Suprapubic skin (tissue), 4 donors: ENCODE measurements at regions not wholly inside any gene's neighbourhood (a gene's known extent, or its start where the extent isn't known, plus 50 kb on each side); places are given as distances from the start of the nearest gene placed in this dataset.

Source experiments
- DNase-seq, 2 donors: peaks; one replicate each; pipeline ENCODE4 v3.0.0-alpha.2; 2019; ENCODE audit warnings: low spot score in 2 of 2
- H3K27ac ChIP-seq: fragments of 200-600 bp; sonication (generic); one replicate; pipeline ENCODE4 v1.5.1; 2019
- H3K27me3 ChIP-seq: fragments of 200-600 bp; sonication (generic); one replicate; pipeline ENCODE4 v1.5.1; 2019
- H3K36me3 ChIP-seq: fragments of 200-600 bp; sonication (generic); one replicate; pipeline ENCODE4 v1.5.1; 2019
- H3K4me1 ChIP-seq: fragments of 200-600 bp; sonication (generic); one replicate; pipeline ENCODE4 v1.5.1; 2019
- H3K4me3 ChIP-seq: fragments of 200-600 bp; sonication (generic); one replicate; pipeline ENCODE4 v1.5.1; 2019; ENCODE audit warnings: mild to moderate bottlenecking
- H3K9me3 ChIP-seq: fragments of 200-600 bp; sonication (generic); one replicate; pipeline ENCODE4 v1.5.1; 2019
- CTCF ChIP-seq, 2 donors: fragments of 200-600 bp in 1 of 2; fragments of 450-650 bp in 1 of 2; sonication (generic) in 1 of 2; IDR thresholded peaks; one replicate each; pipeline ENCODE4 v1.5.1; 2016 to 2019; ENCODE audit warnings: antibody characterized with exemption in 2 of 2, mild to moderate bottlenecking in 1 of 2, moderate library complexity in 1 of 2
- EP300 ChIP-seq: sonication (generic); formaldehyde crosslinking; IDR thresholded peaks from one replicate; pipeline ENCODE4 v1.6.1; 2017; ENCODE audit warnings: antibody characterized with exemption
- POLR2A ChIP-seq, 2 donors: fragments of 450-650 bp; IDR thresholded peaks; one replicate each; pipeline ENCODE4 v1.6.1; 2017; ENCODE audit warnings: antibody characterized with exemption in 2 of 2, mild to moderate bottlenecking in 2 of 2, moderate library complexity in 2 of 2
- POLR2AphosphoS5 ChIP-seq, 3 donors: sonication (generic); formaldehyde crosslinking; IDR thresholded peaks; one replicate each; pipeline ENCODE4 v1.6.1; 2017; ENCODE audit warnings: antibody characterized with exemption in 3 of 3
- WGBS: methylation state at CpG from one replicate; pipeline ENCODE4 v1.1.5; 2018; 5-methylcytosine and 5-hydroxymethylcytosine counted together

DNA sequence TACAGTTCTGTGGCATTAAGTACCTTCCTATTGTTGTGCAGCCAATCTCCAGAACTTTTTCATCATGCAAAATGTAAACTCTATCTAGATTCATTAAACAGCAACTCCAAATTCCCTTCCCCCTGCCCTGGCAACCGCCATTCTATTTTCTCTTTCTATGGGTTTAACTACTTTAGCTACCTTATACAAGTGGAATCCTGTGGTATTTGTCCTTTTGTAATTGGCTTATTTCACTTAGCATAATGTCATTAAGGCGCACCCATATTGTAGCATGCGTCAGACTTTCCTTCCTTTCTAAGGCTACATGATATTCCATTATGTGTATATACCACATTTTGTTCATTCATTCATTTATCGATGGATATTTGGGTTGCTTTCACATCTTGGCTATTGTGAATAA lies 142.4 kb downstream of the CAAP1 start:
- no peak for TF ChIP-seq POLR2A (IDR thresholded peaks at IDR 0.05)
- no peak for TF ChIP-seq POLR2AphosphoS5 (IDR thresholded peaks at IDR 0.05)
- TF ChIP-seq EP300: no peak
- no peak for TF ChIP-seq CTCF (IDR thresholded peaks at IDR 0.05)
- Histone ChIP-seq H3K27ac (no peak overlapping the region), H3K4me1 (no peaks in the 10 kb centered on the region), H3K36me3 (no peaks in the 10 kb centered on the region), H3K27me3 (no peaks in the 10 kb centered on the region), H3K4me3 (no peak overlapping the region), H3K9me3 (no peaks in the 10 kb centered on the region)
- DNase-seq: no peak
- 94% methylated on average over 4 of the region's 4 CpGs for WGBS

GRCh38 chr9:26748449-26749058 lies 144.0 kb downstream of the CAAP1 start:
- Histone ChIP-seq H3K4me1 (no peaks in the 10 kb centered on the region), H3K27me3 (no peaks in the 10 kb centered on the region), H3K9me3 (no peaks in the 10 kb centered on the region), H3K4me3 (no peak overlapping the region), H3K36me3 (no peaks in the 10 kb centered on the region), H3K27ac (no peak overlapping the region)
- WGBS: 65% methylated on average over 4 of the region's 4 CpGs
- DNase-seq: no peak
- no peak for TF ChIP-seq POLR2AphosphoS5 (IDR thresholded peaks at IDR 0.05)
- no peak for TF ChIP-seq CTCF (IDR thresholded peaks at IDR 0.05)
- TF ChIP-seq EP300: no peak
- no peak for TF ChIP-seq POLR2A (IDR thresholded peaks at IDR 0.05)

DNA sequence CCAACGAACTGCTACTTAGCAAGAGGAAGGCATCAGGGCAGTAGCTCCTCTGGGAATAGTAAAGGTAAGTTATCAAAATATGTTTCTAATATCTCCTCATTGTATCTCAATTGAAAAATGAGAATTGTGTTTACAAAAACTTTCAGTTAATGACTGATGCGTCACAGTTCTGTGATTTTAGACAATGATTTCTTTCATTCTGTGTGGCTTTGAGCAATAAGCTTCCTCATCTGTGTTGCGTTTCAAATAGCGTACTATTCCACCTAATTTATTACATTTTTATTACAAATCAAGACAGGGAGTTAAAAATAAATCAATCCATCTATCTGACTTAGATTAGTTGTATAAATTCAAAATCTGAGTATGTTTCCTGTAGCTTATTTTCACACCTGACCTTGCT lies 145.0 kb downstream of the CAAP1 start:
- TF ChIP-seq EP300 (no peak), POLR2AphosphoS5 (IDR thresholded peaks at IDR 0.05) (no peak), CTCF (IDR thresholded peaks at IDR 0.05) (no peak), POLR2A (IDR thresholded peaks at IDR 0.05) (no peak)
- Histone ChIP-seq H3K4me3 (no peak overlapping the region), H3K27ac (no peak overlapping the region), H3K36me3 (no peaks in the 10 kb centered on the region), H3K4me1 (no peaks in the 10 kb centered on the region), H3K9me3 (no peaks in the 10 kb centered on the region), H3K27me3 (no peaks in the 10 kb centered on the region)
- DNase-seq: no peak
- WGBS: 79% methylated on average over 4 of the region's 4 CpGs

DNA sequence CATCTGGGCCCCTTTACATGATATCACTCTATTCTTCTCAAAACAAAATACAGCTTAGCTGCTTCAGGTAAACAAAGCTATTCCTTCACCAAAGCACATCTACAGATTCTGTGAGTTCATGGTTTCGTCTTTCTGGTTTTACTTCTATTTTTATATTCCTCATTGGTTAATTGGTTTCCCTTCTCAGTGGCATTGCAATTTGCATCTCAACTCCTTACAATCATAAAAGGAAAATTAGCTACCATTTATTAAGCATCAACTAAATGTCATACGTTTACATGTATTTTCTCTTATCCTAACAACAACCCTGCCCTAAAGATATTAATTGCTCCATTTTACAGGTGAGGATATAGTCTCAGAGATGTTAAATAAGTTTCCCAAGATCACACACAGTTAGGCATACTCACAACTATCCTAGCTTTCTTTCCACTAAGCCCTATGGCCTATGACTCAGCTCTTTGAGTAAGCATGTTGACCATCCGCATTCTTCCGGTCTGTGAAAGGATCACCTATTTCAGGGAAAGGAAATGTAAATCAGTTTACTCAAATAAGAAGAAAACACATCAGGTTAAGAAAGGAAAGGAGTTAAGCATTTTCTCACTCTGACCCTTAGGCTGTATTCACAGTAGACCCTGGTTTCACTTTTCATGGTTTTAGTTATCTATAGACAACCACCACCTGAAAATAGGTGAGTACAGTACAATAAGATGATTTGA lies 146.1 kb downstream of the CAAP1 start:
- 87% methylated on average over 4 of the region's 4 CpGs for WGBS
- Histone ChIP-seq H3K27me3 (no peaks in the 10 kb centered on the region), H3K27ac (no peak overlapping the region), H3K36me3 (no peaks in the 10 kb centered on the region), H3K4me3 (no peak overlapping the region), H3K9me3 (no peaks in the 10 kb centered on the region), H3K4me1 (no peaks in the 10 kb centered on the region)
- no peak for DNase-seq
- TF ChIP-seq POLR2A (IDR thresholded peaks at IDR 0.05) (no peak), POLR2AphosphoS5 (IDR thresholded peaks at IDR 0.05) (no peak), CTCF (IDR thresholded peaks at IDR 0.05) (no peak), EP300 (no peak)

DNA sequence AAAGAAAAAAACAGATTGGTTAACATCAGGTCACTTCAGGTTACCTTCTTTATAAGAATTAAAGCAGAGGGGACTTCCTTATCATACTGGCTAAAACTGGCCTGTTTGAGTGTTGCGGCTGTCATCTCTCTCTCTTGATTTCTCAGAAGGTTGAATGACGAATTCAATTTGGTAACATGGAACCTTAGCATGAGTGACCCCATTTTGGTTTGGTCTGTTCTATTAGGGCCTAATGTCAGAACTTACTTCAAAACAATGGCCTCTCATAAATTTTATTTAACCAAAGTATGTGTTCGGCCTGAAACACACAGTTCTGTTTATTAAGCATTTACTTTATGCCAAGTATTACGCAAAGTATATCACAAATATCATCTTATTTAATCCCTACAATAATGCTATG lies 147.5 kb downstream of the CAAP1 start:
- no peak overlapping the region for H3K27ac ChIP-seq
- no peaks in the 10 kb centered on the region for H3K4me1 ChIP-seq
- DNase-seq: no peak
- 88% methylated on average over 4 of the region's 4 CpGs for WGBS
- no peak overlapping the region for H3K4me3 ChIP-seq
- TF ChIP-seq POLR2A (IDR thresholded peaks at IDR 0.05) (no peak), EP300 (no peak), CTCF (IDR thresholded peaks at IDR 0.05) (no peak), POLR2AphosphoS5 (IDR thresholded peaks at IDR 0.05) (no peak)
- no peaks in the 10 kb centered on the region for H3K36me3 ChIP-seq
- H3K9me3 ChIP-seq: no peaks in the 10 kb centered on the region
- H3K27me3 ChIP-seq: no peaks in the 10 kb centered on the region
